Mesenchymal stem cell (in vitro differentiated cells and primary cell): ENCODE measurements at regions not wholly inside any gene's neighbourhood (a gene's known extent, or its start where the extent isn't known, plus 50 kb on each side); places are given as distances from the start of the nearest gene placed in this dataset.

ENCODE experiments used
- DNase-seq: peaks from one replicate; pipeline ENCODE4 v3.0.0-alpha.2; 2013
- H2AFZ ChIP-seq: one replicate; pipeline ENCODE4 v1.6.1; 2013; ENCODE audit warnings: low read depth, mild to moderate bottlenecking, control low read depth, inconsistent platforms, low read length, moderate library complexity
- H2AK5ac ChIP-seq: 2 replicates; pipeline ENCODE4 v1.6.1; 2013; ENCODE audit warnings: low read length, moderate library complexity, mild to moderate bottlenecking, inconsistent platforms; ENCODE audit not compliant: severe bottlenecking
- H2BK120ac ChIP-seq: one replicate; pipeline ENCODE4 v1.6.1; 2013; ENCODE audit warnings: low read depth, mild to moderate bottlenecking, inconsistent platforms, low read length, moderate library complexity
- H2BK12ac ChIP-seq, 2 experiments: one replicate each; pipeline ENCODE4 v1.6.1; 2013; ENCODE audit warnings: inconsistent platforms in 2 of 2, low read length in 2 of 2, mild to moderate bottlenecking in 2 of 2, moderate library complexity in 2 of 2, control low read depth in 1 of 2
- H2BK15ac ChIP-seq: one replicate; pipeline ENCODE4 v1.6.1; 2013; ENCODE audit warnings: mild to moderate bottlenecking, low read depth, inconsistent platforms; ENCODE audit not compliant: poor library complexity, severe bottlenecking
- H2BK5ac ChIP-seq: 2 replicates; pipeline ENCODE4 v1.6.1; 2013; ENCODE audit warnings: low read depth, mild to moderate bottlenecking, low read length, control low read depth, inconsistent platforms; ENCODE audit not compliant: poor library complexity, severe bottlenecking
- H3K14ac ChIP-seq, 2 experiments: one replicate each; pipeline ENCODE4 v1.6.1; 2013; ENCODE audit warnings: inconsistent platforms in 2 of 2, low read length in 2 of 2, control low read depth in 1 of 2, mild to moderate bottlenecking in 1 of 2, moderate library complexity in 1 of 2
- H3K18ac ChIP-seq, 2 experiments: one replicate each; pipeline ENCODE4 v1.6.1; 2013; ENCODE audit warnings: inconsistent platforms in 2 of 2, low read length in 2 of 2, control low read depth in 1 of 2, low read depth in 1 of 2, mild to moderate bottlenecking in 1 of 2
- H3K23ac ChIP-seq, 2 experiments: one replicate each; pipeline ENCODE4 v1.6.1; 2013; ENCODE audit warnings: inconsistent platforms in 2 of 2, low read length in 2 of 2, mild to moderate bottlenecking in 2 of 2, moderate library complexity in 2 of 2, control low read depth in 1 of 2
- H3K27ac ChIP-seq: 2 replicates; pipeline ENCODE4 v1.5.1; 2013; ENCODE audit warnings: mild to moderate bottlenecking, moderate library complexity, low read length, control low read depth, inconsistent platforms; ENCODE audit not compliant: poor library complexity, severe bottlenecking
- H3K27me3 ChIP-seq, 2 experiments: 2 replicates each; pipeline versions ENCODE4 v1.6.1 to v1.7.0; 2013; ENCODE audit warnings: low read length in 2 of 2, mild to moderate bottlenecking in 2 of 2, moderate library complexity in 2 of 2, control low read depth in 1 of 2, inconsistent platforms in 1 of 2; ENCODE audit not compliant: control insufficient read depth in 1 of 2, insufficient read depth in 1 of 2
- H3K36me3 ChIP-seq, 2 experiments: 2 replicates each; pipeline versions ENCODE4 v1.6.1 to v1.7.0; 2013; ENCODE audit warnings: low read length in 2 of 2, control low read depth in 1 of 2, inconsistent platforms in 1 of 2, low read depth in 1 of 2, mild to moderate bottlenecking in 1 of 2; ENCODE audit not compliant: insufficient read depth in 2 of 2, control insufficient read depth in 1 of 2
- H3K4ac ChIP-seq, 2 experiments: one replicate each; pipeline ENCODE4 v1.6.1; 2013; ENCODE audit warnings: inconsistent platforms in 2 of 2, low read length in 2 of 2, mild to moderate bottlenecking in 2 of 2, moderate library complexity in 2 of 2, control low read depth in 1 of 2, low read depth in 1 of 2
- H3K4me1 ChIP-seq: 2 replicates; pipeline ENCODE4 v1.6.1; 2013; ENCODE audit warnings: low read depth, low read length, control low read depth; ENCODE audit not compliant: control insufficient read depth, insufficient read depth
- H3K4me2 ChIP-seq: 2 replicates; pipeline ENCODE4 v1.6.1; 2013; ENCODE audit warnings: low read length, mild to moderate bottlenecking, inconsistent platforms; ENCODE audit not compliant: poor library complexity, severe bottlenecking
- H3K4me3 ChIP-seq, 2 experiments: 2 replicates each; pipeline versions ENCODE4 v1.5.1 to v1.7.0; 2013; ENCODE audit warnings: low read length in 2 of 2, mild to moderate bottlenecking in 2 of 2, control low read depth in 1 of 2, low read depth in 1 of 2; ENCODE audit not compliant: insufficient read depth in 1 of 2
- H3K79me1 ChIP-seq: replicated peaks from 2 replicates; pipeline ENCODE4 v1.6.1; 2013; ENCODE audit warnings: mild to moderate bottlenecking, control low read depth, low read length, inconsistent platforms; ENCODE audit not compliant: poor library complexity, severe bottlenecking
- H3K9ac ChIP-seq: 2 replicates; pipeline ENCODE4 v1.7.0; 2013; ENCODE audit warnings: mild to moderate bottlenecking, low read length, moderate library complexity
- H3K9me3 ChIP-seq: 2 replicates; pipeline ENCODE4 v1.7.0; 2013; ENCODE audit warnings: mild to moderate bottlenecking, low read length; ENCODE audit not compliant: control insufficient read depth
- H4K8ac ChIP-seq: one replicate; pipeline ENCODE4 v1.6.1; 2013; ENCODE audit warnings: inconsistent platforms, mild to moderate bottlenecking, low read length, moderate library complexity
- H4K91ac ChIP-seq: one replicate; pipeline ENCODE4 v1.6.1; 2013; ENCODE audit warnings: mild to moderate bottlenecking, low read length, inconsistent platforms
- WGBS: methylation state at CpG from one replicate; pipeline ENCODE4 v1.1.7; 2013; ENCODE audit warnings: mixed read lengths; 5-methylcytosine and 5-hydroxymethylcytosine counted together

- Histone ChIP-seq H3K4me2 (no peak overlapping the region), H3K9ac (no peak overlapping the region), H4K8ac (no peak overlapping the region), H2BK12ac (no peak overlapping the region), H3K4me1 (no peaks in the 10 kb centered on the region), H2BK5ac (no peak overlapping the region), H2BK120ac (no peak overlapping the region), H3K27ac (no peak overlapping the region), H2BK15ac (no peak overlapping the region), H3K14ac (no peak overlapping the region), H2AK5ac (no peak overlapping the region), H2AFZ (no peak overlapping the region), H3K4ac (no peak overlapping the region), H3K79me1 (no peaks in the 10 kb centered on the region), H3K4me3 (no peak overlapping the region), H3K36me3 (no peaks in the 10 kb centered on the region), H4K91ac (no peak overlapping the region), H3K27me3 (no peaks in the 10 kb centered on the region), H3K23ac (no peak overlapping the region), H3K18ac (no peak overlapping the region), H3K9me3 (peaks cover 3% of the 10 kb centered on the region)
- no CpG with 5 or more reads among the region's 1 CpG for WGBS
- no peak for DNase-seq
Observed at GRCh38 chr21:35170244-35170643, 121.1 kb upstream of the RUNX1 start.

- WGBS: 80% methylated on average over 1 of the region's 1 CpG
- H2AFZ ChIP-seq: no peak overlapping the region
- no peak overlapping the region for H3K14ac ChIP-seq
- no peak overlapping the region for H3K27ac ChIP-seq
- H2BK12ac ChIP-seq: no peak overlapping the region
- H3K4me2 ChIP-seq: no peak overlapping the region
- H3K18ac ChIP-seq: no peak overlapping the region
- no peaks in the 10 kb centered on the region for H3K36me3 ChIP-seq
- H4K8ac ChIP-seq: no peak overlapping the region
- no peaks in the 10 kb centered on the region for H3K4me1 ChIP-seq
- no peak overlapping the region for H2BK15ac ChIP-seq
- no peak overlapping the region for H3K23ac ChIP-seq
- H3K79me1 ChIP-seq: no peaks in the 10 kb centered on the region
- no peak overlapping the region for H2BK5ac ChIP-seq
- H3K9me3 ChIP-seq: no peaks in the 10 kb centered on the region
- no peak overlapping the region for H4K91ac ChIP-seq
- DNase-seq: no peak
- H2BK120ac ChIP-seq: no peak overlapping the region
- no peak overlapping the region for H3K4ac ChIP-seq
- no peak overlapping the region for H2AK5ac ChIP-seq
- H3K27me3 ChIP-seq: no peaks in the 10 kb centered on the region
- H3K4me3 ChIP-seq: no peak overlapping the region
- H3K9ac ChIP-seq: no peak overlapping the region
Observed at GRCh38 chr21:35169574-35169973, 120.5 kb upstream of the RUNX1 start.

GRCh38 chr21:35168735-35169134 is 119.6 kb upstream of the RUNX1 start:
- no peak overlapping the region for H3K27ac ChIP-seq
- H3K18ac ChIP-seq: no peak overlapping the region
- no peak overlapping the region for H3K9ac ChIP-seq
- no peak overlapping the region for H4K91ac ChIP-seq
- no peaks in the 10 kb centered on the region for H3K36me3 ChIP-seq
- H4K8ac ChIP-seq: no peak overlapping the region
- no peak overlapping the region for H3K4ac ChIP-seq
- peak; percentile 27 for DNase-seq
- WGBS: 74% methylated on average over 4 of the region's 4 CpGs
- H3K79me1 ChIP-seq: no peaks in the 10 kb centered on the region
- no peak overlapping the region for H3K14ac ChIP-seq
- no peak overlapping the region for H3K23ac ChIP-seq
- H2BK15ac ChIP-seq: no peak overlapping the region
- H3K27me3 ChIP-seq: no peaks in the 10 kb centered on the region
- H2BK12ac ChIP-seq: no peak overlapping the region
- no peaks in the 10 kb centered on the region for H3K4me1 ChIP-seq
- no peak overlapping the region for H2BK120ac ChIP-seq
- no peak overlapping the region for H2AFZ ChIP-seq
- no peaks in the 10 kb centered on the region for H3K9me3 ChIP-seq
- no peak overlapping the region for H2AK5ac ChIP-seq
- H2BK5ac ChIP-seq: no peak overlapping the region
- H3K4me3 ChIP-seq: no peak overlapping the region
- H3K4me2 ChIP-seq: no peak overlapping the region

- Histone ChIP-seq H3K4me2 (no peak overlapping the region), H3K4me3 (no peak overlapping the region), H2BK12ac (no peak overlapping the region), H3K27me3 (no peaks in the 10 kb centered on the region), H3K27ac (no peak overlapping the region), H2BK120ac (no peak overlapping the region), H3K79me1 (no peaks in the 10 kb centered on the region), H3K9me3 (no peaks in the 10 kb centered on the region), H3K4ac (no peak overlapping the region), H3K36me3 (no peaks in the 10 kb centered on the region), H4K91ac (no peak overlapping the region), H3K14ac (no peak overlapping the region), H2AK5ac (no peak overlapping the region), H3K18ac (no peak overlapping the region), H3K4me1 (no peaks in the 10 kb centered on the region), H3K9ac (no peak overlapping the region), H2BK15ac (no peak overlapping the region), H2AFZ (no peak overlapping the region), H3K23ac (no peak overlapping the region), H2BK5ac (no peak overlapping the region), H4K8ac (no peak overlapping the region)
- 90% methylated on average over 2 of the region's 3 CpGs for WGBS
- DNase-seq: no peak
Observed at GRCh38 chr21:35164971-35165483, 115.9 kb upstream of the RUNX1 start.
